H1 (cell line): ENCODE measurements at regions not wholly inside any gene's neighbourhood (a gene's known extent, or its start where the extent isn't known, plus 50 kb on each side); places are given as distances from the start of the nearest gene placed in this dataset.

Experiments used
- CTCF ChIA-PET: fragments of 300-600 bp; sonication (Branson Sonifier 250); formaldehyde crosslinking; loops from one replicate; lab custom pipeline; 2021; ENCODE audit not compliant: partially characterized antibody; lab: Charles Lee
- POLR2A ChIA-PET: fragments of 300-600 bp; sonication (Branson Sonifier 250); formaldehyde crosslinking; loops from one replicate; lab custom pipeline; 2021; ENCODE audit warnings: inconsistent platforms; ENCODE audit not compliant: partially characterized antibody; lab: Charles Lee
- DNase-seq, 2 experiments: peaks; one replicate each; pipeline versions ENCODE4 v3.0.0 to v3.0.0-alpha.2; 2010 to 2022; ENCODE audit warnings: low spot score in 2 of 2, low read depth in 1 of 2, mixed read lengths in 1 of 2
- FAIRE-seq: peaks from 2 replicates; lab custom pipeline; 2011; peaks lifted over from hg19 to GRCh38; lab: Jason Lieb, UNC
- H2AFZ ChIP-seq: 2 replicates; pipeline ENCODE4 v1.8.1; 2012; ENCODE audit warnings: low read length, inconsistent platforms
- H2AK5ac ChIP-seq: 2 replicates; pipeline ENCODE4 v1.6.1; 2013; ENCODE audit warnings: low read depth, low read length
- H2BK120ac ChIP-seq: replicated peaks from 2 replicates; pipeline ENCODE3; 2013; ENCODE audit warnings: low read depth, low read length, inconsistent platforms
- H2BK12ac ChIP-seq: 2 replicates; pipeline ENCODE4 v1.6.1; 2013; ENCODE audit warnings: low read depth, low read length
- H2BK15ac ChIP-seq: 2 replicates; pipeline ENCODE4 v1.6.1; 2013; ENCODE audit warnings: low read length
- H2BK20ac ChIP-seq: 2 replicates; pipeline ENCODE4 v1.6.1; 2013; ENCODE audit warnings: low read length
- H2BK5ac ChIP-seq: 2 replicates; pipeline ENCODE4 v1.6.1; 2013; ENCODE audit warnings: low read depth, low read length
- H3K14ac ChIP-seq: 2 replicates; pipeline ENCODE4 v1.6.1; 2013; ENCODE audit warnings: inconsistent platforms; ENCODE audit not compliant: insufficient read length
- H3K18ac ChIP-seq: 2 replicates; pipeline ENCODE4 v1.6.1; 2013; ENCODE audit warnings: low read length; ENCODE audit errors: extremely low read depth
- H3K23ac ChIP-seq: 2 replicates; pipeline ENCODE4 v1.6.1; 2013; ENCODE audit warnings: inconsistent platforms; ENCODE audit not compliant: insufficient read length
- H3K23me2 ChIP-seq: 2 replicates; pipeline ENCODE4 v1.6.1; 2013; ENCODE audit warnings: low read depth, low read length
- H3K27ac ChIP-seq: 2 replicates; pipeline ENCODE4 v1.6.1; 2011; ENCODE audit warnings: low read depth, low read length, inconsistent platforms
- H3K27me3 ChIP-seq, 4 experiments: replicated peaks in 1 of 4; 1 replicate in 1 of 4; 2 replicates in 3 of 4; pipeline versions ENCODE4 v1.6.1 to v1.8.1; 2011 to 2013; ENCODE audit warnings: low read length in 3 of 4, mild to moderate bottlenecking in 3 of 4, inconsistent platforms in 2 of 4, mixed read lengths in 2 of 4, moderate library complexity in 1 of 4; ENCODE audit not compliant: control insufficient read depth in 3 of 4, insufficient read depth in 3 of 4; ENCODE audit errors: extremely low read depth in 1 of 4
- H3K36me3 ChIP-seq, 4 experiments: 2 replicates each; pipeline versions ENCODE4 v1.6.1 to v1.8.1; 2011 to 2013; ENCODE audit warnings: mild to moderate bottlenecking in 4 of 4, low read length in 3 of 4, moderate library complexity in 2 of 4, control low read depth in 1 of 4, inconsistent platforms in 1 of 4; ENCODE audit not compliant: insufficient read depth in 4 of 4, control insufficient read depth in 2 of 4
- H3K4ac ChIP-seq: replicated peaks from 2 replicates; pipeline ENCODE3; 2013; ENCODE audit warnings: low read length, low read depth, mixed read lengths, inconsistent platforms; ENCODE audit not compliant: insufficient read length
- H3K4me1 ChIP-seq, 4 experiments: replicated peaks in 1 of 4; 1 replicate in 1 of 4; 2 replicates in 3 of 4; pipeline versions ENCODE4 v1.6.1 to v1.8.1; 2011 to 2013; ENCODE audit warnings: low read length in 3 of 4, inconsistent platforms in 2 of 4, mixed read lengths in 1 of 4; ENCODE audit not compliant: insufficient read depth in 4 of 4, control insufficient read depth in 3 of 4
- H3K4me2 ChIP-seq, 2 experiments: 2 replicates each; pipeline versions ENCODE4 v1.6.1 to v1.8.1; 2011 to 2013; ENCODE audit warnings: low read depth in 2 of 2, low read length in 2 of 2, control low read depth in 1 of 2, inconsistent platforms in 1 of 2, mild to moderate bottlenecking in 1 of 2; ENCODE audit not compliant: insufficient read depth in 1 of 2
- H3K4me3 ChIP-seq, 4 experiments: fragments of 200-600, 300-600 bp in 1 of 4; sonication (generic), shearing (Covaris generic), sonication (Bioruptor Twin) in 1 of 4; 2 replicates each; pipeline versions ENCODE4 v1.5.1 to v1.8.1; 2011 to 2016; ENCODE audit warnings: low read length in 4 of 4, low read depth in 3 of 4, control low read depth in 2 of 4, inconsistent platforms in 2 of 4, mild to moderate bottlenecking in 2 of 4, mixed read lengths in 1 of 4, moderate library complexity in 1 of 4; ENCODE audit not compliant: insufficient read depth in 2 of 4; ENCODE audit errors: extremely low read depth in 1 of 4
- H3K56ac ChIP-seq: replicated peaks from 2 replicates; pipeline ENCODE3; 2013; ENCODE audit warnings: low read depth, mild to moderate bottlenecking, mixed read lengths, low read length, inconsistent platforms; ENCODE audit not compliant: insufficient read length
- H3K79me1 ChIP-seq: 2 replicates; pipeline ENCODE4 v1.6.1; 2013; ENCODE audit warnings: low read depth, low read length, control low read depth
- H3K79me2 ChIP-seq, 2 experiments: 2 replicates each; pipeline versions ENCODE4 v1.6.1 to v1.8.1; 2012 to 2013; ENCODE audit warnings: low read length in 2 of 2, mild to moderate bottlenecking in 2 of 2, inconsistent platforms in 1 of 2; ENCODE audit not compliant: insufficient read depth in 2 of 2, control insufficient read depth in 1 of 2
- H3K9ac ChIP-seq, 4 experiments: replicated peaks in 1 of 4; 1 replicate in 1 of 4; 2 replicates in 3 of 4; pipeline versions ENCODE4 v1.6.1 to v1.8.1; 2011 to 2013; ENCODE audit warnings: low read depth in 3 of 4, low read length in 3 of 4, control low read depth in 2 of 4, mild to moderate bottlenecking in 2 of 4, moderate library complexity in 2 of 4, inconsistent platforms in 1 of 4; ENCODE audit errors: extremely low read depth in 1 of 4
- H3K9me3 ChIP-seq, 2 experiments: 2 replicates each; pipeline versions ENCODE4 v1.6.1 to v1.8.1; 2012 to 2013; ENCODE audit warnings: mild to moderate bottlenecking in 2 of 2, moderate library complexity in 2 of 2, control low read depth in 1 of 2, inconsistent platforms in 1 of 2, low read depth in 1 of 2, low read length in 1 of 2, mixed read lengths in 1 of 2; ENCODE audit not compliant: insufficient read depth in 2 of 2
- H4K20me1 ChIP-seq, 2 experiments: replicated peaks in 1 of 2; 2 replicates each; pipeline versions ENCODE3 to v1.8.1; 2011 to 2013; ENCODE audit warnings: inconsistent platforms in 2 of 2, low read length in 2 of 2, mild to moderate bottlenecking in 1 of 2; ENCODE audit not compliant: insufficient read depth in 2 of 2, control insufficient read depth in 1 of 2
- H4K5ac ChIP-seq: 2 replicates; pipeline ENCODE4 v1.6.1; 2013; ENCODE audit warnings: low read length, low read depth, mixed read lengths, inconsistent platforms; ENCODE audit not compliant: insufficient read length
- H4K8ac ChIP-seq: 2 replicates; pipeline ENCODE4 v1.8.0; 2013; ENCODE audit warnings: mild to moderate bottlenecking, moderate library complexity, low read length, inconsistent platforms; ENCODE audit not compliant: insufficient read depth; ENCODE audit errors: extremely low read depth
- H4K91ac ChIP-seq: replicated peaks from 2 replicates; pipeline ENCODE3; 2013; ENCODE audit warnings: low read length, mixed read lengths, inconsistent platforms; ENCODE audit not compliant: insufficient read length
- ATF3 ChIP-seq: IDR thresholded peaks from 2 replicates; pipeline ENCODE4 v1.6.1; 2011; ENCODE audit warnings: low read depth, mild to moderate bottlenecking, low read length; ENCODE audit not compliant: insufficient read depth
- CBX8 ChIP-seq: fragments of 300-800, 300-1000 bp; sonication (generic); IDR thresholded peaks from 2 replicates; pipeline ENCODE4 v1.7.1; 2016; ENCODE audit warnings: low read depth, low read length, borderline replicate concordance
- CHD1 ChIP-seq: IDR thresholded peaks from 2 replicates; pipeline ENCODE4 v1.6.1; 2012; ENCODE audit warnings: low read depth, low read length, improper control_type of control experiment
- CTCF ChIP-seq, 3 experiments: IDR thresholded peaks; 1 replicate in 2 of 3; 2 replicates in 1 of 3; pipeline versions ENCODE4 v1.5.1 to v1.6.1; 2011; ENCODE audit warnings: low read length in 3 of 3, mild to moderate bottlenecking in 3 of 3, inconsistent platforms in 2 of 3, low read depth in 1 of 3, moderate library complexity in 1 of 3; ENCODE audit not compliant: insufficient read depth in 1 of 3; ENCODE audit errors: control extremely low read depth in 1 of 3
- FOSL1 ChIP-seq: IDR thresholded peaks from 2 replicates; pipeline ENCODE4 v1.6.1; 2011; ENCODE audit warnings: mild to moderate bottlenecking, low read depth, low read length, moderate library complexity; ENCODE audit not compliant: insufficient read depth
- KDM4A ChIP-seq: IDR thresholded peaks from one replicate; pipeline ENCODE4 v1.7.1; 2012; ENCODE audit warnings: low read depth, mild to moderate bottlenecking, moderate library complexity, low read length, inconsistent platforms; ENCODE audit not compliant: severe bottlenecking
- PHF8 ChIP-seq: fragments of 200-600 bp; sonication (generic); conservative IDR thresholded peaks from 2 replicates; pipeline ENCODE4 v1.7.1; 2012; ENCODE audit warnings: low read depth, mild to moderate bottlenecking, inconsistent platforms, low read length, moderate library complexity
- RAD21 ChIP-seq, 2 experiments: IDR thresholded peaks in 1 of 2; conservative IDR thresholded peaks in 1 of 2; 2 replicates each; pipeline ENCODE4 v1.6.1; 2011; ENCODE audit warnings: low read depth in 2 of 2, low read length in 2 of 2, improper control_type of control experiment in 1 of 2, inconsistent platforms in 1 of 2, mild to moderate bottlenecking in 1 of 2, moderate library complexity in 1 of 2
- RBBP5 ChIP-seq: IDR thresholded peaks from 2 replicates; pipeline ENCODE4 v1.7.1; 2012; ENCODE audit warnings: low read depth, mild to moderate bottlenecking, inconsistent platforms, low read length, moderate library complexity, borderline replicate concordance
- SAP30 ChIP-seq: fragments of 300-600 bp; sonication (generic); IDR thresholded peaks from 2 replicates; pipeline ENCODE4 v1.7.1; 2012; ENCODE audit warnings: low read length, moderate library complexity, mild to moderate bottlenecking, inconsistent platforms; ENCODE audit not compliant: insufficient read depth, insufficient replicate concordance
- WGBS, 2 experiments: shearing (Covaris generic) in 1 of 2; methylation state at CpG; one replicate each; pipeline versions ENCODE4 v1.1.6 to v1.1.7; 2013 to 2015; ENCODE audit warnings: low lambda C conversion rate in 2 of 2, mixed read lengths in 2 of 2, inconsistent platforms in 1 of 2, low coverage in 1 of 2, missing lambda C conversion rate in 1 of 2; ENCODE audit not compliant: insufficient replicate concordance in 2 of 2, insufficient coverage in 1 of 2, insufficient read length in 1 of 2; ENCODE audit errors: extremely low coverage in 1 of 2, missing lambda C conversion rate in 1 of 2; 5-methylcytosine and 5-hydroxymethylcytosine counted together

- Histone ChIP-seq H2BK12ac (no peak overlapping the region), H2BK15ac (no peak overlapping the region), H3K4ac (no peak overlapping the region), H3K56ac (no peak overlapping the region), H3K23me2 (no peaks in the 10 kb centered on the region), H4K91ac (no peak overlapping the region), H3K18ac (no peak overlapping the region), H4K5ac (no peak overlapping the region), H3K36me3 (no peaks in the 10 kb centered on the region), H3K79me1 (no peaks in the 10 kb centered on the region), H3K23ac (no peak overlapping the region), H3K79me2 (no peaks in the 10 kb centered on the region), H2BK120ac (no peak overlapping the region), H3K9me3 (no peaks in the 10 kb centered on the region), H3K9ac (no peak overlapping the region), H2BK5ac (no peak overlapping the region), H4K8ac (no peak overlapping the region), H3K4me3 (no peak overlapping the region), H2AFZ (no peak overlapping the region; the same call in 1 of the 2 replicates), H2BK20ac (no peak overlapping the region), H3K14ac (no peak overlapping the region), H3K27me3 (no peaks in the 10 kb centered on the region), H2AK5ac (no peak overlapping the region), H3K27ac (no peak overlapping the region; the same call in 1 of the 2 replicates), H4K20me1 (no peaks in the 10 kb centered on the region), H3K4me1 (no peaks in the 10 kb centered on the region), H3K4me2 (no peak overlapping the region)
- POLR2A ChIA-PET: no interaction called here
- DNase-seq (no peak), FAIRE-seq (no peak)
- 87% methylated on average over 3 of the region's 3 CpGs; no CpG with 5 or more reads in 1 of the 2 experiments for WGBS, 2 experiments
- CTCF ChIA-PET: interaction anchor here (1.7 kb wide), 1 partner anchor 202 kb away, joined by 5 read pairs; no protein-coding TSS in a partner anchor
- TF ChIP-seq CTCF (IDR thresholded peaks at IDR 0.05; ENCODE audit: control extremely low read depth in 1 of 3, insufficient read depth in 1 of 3, low read depth in 1 of 3, low read length in 3 of 3) (no peak), RAD21 (IDR thresholded peaks at IDR 0.05 in 1 of 2, conservative IDR thresholded peaks at IDR 0.05 in 1 of 2; ENCODE audit: low read depth in 2 of 2, low read length in 2 of 2) (no peak), CBX8 (no peak), PHF8 (no peak), FOSL1 (no peak), SAP30 (no peak), ATF3 (no peak), RBBP5 (no peak), KDM4A (no peak), CHD1 (no peak)
These were observed 639.7 kb upstream of the AGA start for GRCh38 chr4:178081896-178082295.
